HG02840 (cell line): ENCODE measurements at regions not wholly inside any gene's neighbourhood (a gene's known extent, or its start where the extent isn't known, plus 50 kb on each side); places are given as distances from the start of the nearest gene placed in this dataset.
"Not testable (repeated sequence)": the region's sequence is repeated elsewhere in the genome, so short reads cannot be mapped to it uniquely, and the experiment has no call there.

ENCODE experiments used
- ATAC-seq: cut with Tn5 transposase; IDR thresholded peaks from one replicate; pipeline ENCODE4 v1.9.1; 2021; ENCODE audit warnings: mild to moderate bottlenecking, moderate library complexity, moderate number of reproducible peaks; ENCODE audit not compliant: unreplicated experiment, low FRiP score

- ATAC-seq: not testable (repeated sequence)
Measured at GRCh38 chr1:234787011-234787584, 177.1 kb upstream of the IRF2BP2 start.

GRCh38 chr1:234785922-234786321 is 175.9 kb upstream of the IRF2BP2 start:
- ATAC-seq: not testable (repeated sequence)

GRCh38 chr1:234785471-234785919 is 175.5 kb upstream of the IRF2BP2 start:
- ATAC-seq: not testable (repeated sequence)

GRCh38 chr1:234784108-234784507 is 174.1 kb upstream of the IRF2BP2 start:
- not testable (repeated sequence) for ATAC-seq

- ATAC-seq: no peak
Measured at GRCh38 chr1:234782791-234783190, 172.8 kb upstream of the IRF2BP2 start.

GRCh38 chr1:234782105-234782751 is 172.2 kb upstream of the IRF2BP2 start:
- ATAC-seq: no peak

GRCh38 chr1:234781241-234782065 is 171.5 kb upstream of the IRF2BP2 start:
- no peak for ATAC-seq

GRCh38 chr1:234780531-234781162 is 170.7 kb upstream of the IRF2BP2 start:
- ATAC-seq: no peak

- ATAC-seq: no peak
Measured at GRCh38 chr1:234780112-234780511, 170.1 kb upstream of the IRF2BP2 start.

GRCh38 chr1:234779600-234779999 is 169.6 kb upstream of the IRF2BP2 start:
- not testable (repeated sequence) for ATAC-seq

- no peak for ATAC-seq
Measured at GRCh38 chr1:234779160-234779538, 169.2 kb upstream of the IRF2BP2 start.

- ATAC-seq: no peak
Measured at GRCh38 chr1:234778221-234779159, 168.5 kb upstream of the IRF2BP2 start.

GRCh38 chr1:234777856-234778220 is 167.9 kb upstream of the IRF2BP2 start:
- ATAC-seq: no peak

GRCh38 chr1:234776876-234777855 is 167.2 kb upstream of the IRF2BP2 start:
- no peak for ATAC-seq

- no peak for ATAC-seq
Measured at GRCh38 chr1:234776256-234776875, 166.4 kb upstream of the IRF2BP2 start.

- no peak for ATAC-seq
Measured at GRCh38 chr1:234775477-234776246, 165.7 kb upstream of the IRF2BP2 start.

- ATAC-seq: no peak
Measured at GRCh38 chr1:234774971-234775370, 165.0 kb upstream of the IRF2BP2 start.
